OCI-LY7 (cell line): ENCODE measurements at regions not wholly inside any gene's neighbourhood (a gene's known extent, or its start where the extent isn't known, plus 50 kb on each side); places are given as distances from the start of the nearest gene placed in this dataset.

Source experiments
- CTCF ChIP-seq: fragments of 200-600 bp; sonication (generic); conservative IDR thresholded peaks from 2 replicates; pipeline ENCODE4 v1.5.1; 2014; ENCODE audit warnings: mild to moderate bottlenecking, antibody characterized with exemption, low read length, moderate library complexity, mixed read lengths
- EZH2phosphoT487 ChIP-seq: fragments of 200-600 bp; sonication (generic); IDR thresholded peaks from 2 replicates; pipeline ENCODE4 v1.6.1; 2018; ENCODE audit warnings: low read depth, borderline replicate concordance, mild to moderate bottlenecking, mixed run types, antibody characterized with exemption, low read length, moderate library complexity, mixed read lengths

GRCh38 chr6:113291751-113292445, 565.2 kb upstream of the MARCKS start:
- TF ChIP-seq CTCF: no peak
- TF ChIP-seq EZH2phosphoT487: no peak
